ENCODE measurements at regions not wholly inside any gene's neighbourhood (a gene's known extent, or its start where the extent isn't known, plus 50 kb on each side); places are given as distances from the start of the nearest gene placed in this dataset.

DNA sequence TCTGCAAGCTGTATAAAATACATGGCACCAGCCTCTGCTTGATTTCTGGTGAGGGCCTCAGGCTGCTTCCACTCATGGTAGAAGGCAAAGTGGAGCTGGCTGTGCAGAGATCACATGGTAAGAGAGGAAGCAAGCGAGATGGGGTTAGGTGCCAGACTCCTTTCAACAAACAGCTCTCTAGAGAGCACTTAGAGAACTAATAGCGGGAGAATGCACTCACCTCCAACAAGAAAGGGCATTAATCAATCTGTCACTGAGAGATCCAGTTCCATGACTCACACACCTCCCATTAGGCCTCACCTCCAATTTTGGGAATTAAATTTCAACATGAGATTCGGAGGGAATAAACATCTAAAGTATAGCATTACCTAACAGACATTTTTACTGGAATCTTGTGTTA is 644.1 kb upstream of the ARRDC4 start:
- Histone ChIP-seq H3K9me3 (ENCODE audit: insufficient read depth, low read depth, low read length) (peaks cover 3% of the 10 kb centered on the region; the same call in 1 of the 2 replicates), H3K4me3 (ENCODE audit: low read length) (no peak overlapping the region), H3K27ac (ENCODE audit: low read length) (no peak overlapping the region), H3K9ac (ENCODE audit: low read depth, low read length) (no peak overlapping the region), H3K27me3 (ENCODE audit: insufficient read depth, low read length) (no peaks in the 10 kb centered on the region), H3K4me1 (ENCODE audit: insufficient read depth, low read length) (no peaks in the 10 kb centered on the region), H3K36me3 (ENCODE audit: insufficient read depth, low read depth, low read length) (no peaks in the 10 kb centered on the region)

DNA sequence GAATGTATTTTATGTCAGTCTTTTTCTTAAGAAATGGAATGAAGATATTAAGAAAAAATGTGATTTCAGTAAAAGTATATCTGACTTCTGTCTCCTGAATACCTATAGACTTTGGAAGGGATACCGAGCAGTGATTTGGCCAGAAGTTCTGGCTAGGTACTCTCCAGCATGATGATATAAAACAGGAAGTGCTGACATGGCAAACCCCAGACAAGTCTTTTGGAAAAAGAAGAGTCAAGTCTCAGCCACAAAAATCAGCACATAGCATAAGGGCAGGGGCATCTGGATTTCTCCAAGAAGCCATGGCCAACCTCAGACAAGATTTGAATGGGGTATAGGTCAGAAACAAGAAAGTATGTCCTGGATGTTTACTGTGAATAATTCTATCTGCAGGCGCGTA is 643.3 kb upstream of the ARRDC4 start:
- H3K27me3 ChIP-seq (ENCODE audit: insufficient read depth, low read length): no peaks in the 10 kb centered on the region
- H3K9me3 ChIP-seq (ENCODE audit: insufficient read depth, low read depth, low read length): peaks cover 3% of the 10 kb centered on the region; the same call in 1 of the 2 replicates
- H3K36me3 ChIP-seq (ENCODE audit: insufficient read depth, low read depth, low read length): no peaks in the 10 kb centered on the region
- H3K4me3 ChIP-seq (ENCODE audit: low read length): no peak overlapping the region
- H3K9ac ChIP-seq (ENCODE audit: low read depth, low read length): no peak overlapping the region
- no peak overlapping the region for H3K27ac ChIP-seq (ENCODE audit: low read length)
- H3K4me1 ChIP-seq (ENCODE audit: insufficient read depth, low read length): no peaks in the 10 kb centered on the region

DNA sequence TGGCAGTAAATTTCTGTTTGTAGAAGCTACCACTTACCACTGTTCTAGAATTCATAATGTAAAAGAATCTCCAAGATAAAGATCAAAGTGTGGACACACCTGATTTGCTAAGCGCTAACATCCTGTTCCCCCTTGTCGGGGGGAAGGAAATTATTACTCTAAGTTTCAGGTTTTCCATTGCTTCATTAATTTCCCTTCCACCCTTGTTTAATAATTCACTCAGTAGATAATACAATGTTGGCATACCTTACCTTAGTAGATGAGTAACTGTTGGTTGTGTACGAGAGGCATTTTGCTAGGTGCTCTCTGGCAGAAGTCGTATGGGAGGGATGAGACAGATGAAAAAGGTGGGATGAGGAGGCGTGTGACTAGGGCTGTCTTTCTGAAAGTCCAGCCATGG is 641.2 kb upstream of the ARRDC4 start:
- no peak overlapping the region for H3K4me3 ChIP-seq (ENCODE audit: low read length)
- no peak overlapping the region for H3K27ac ChIP-seq (ENCODE audit: low read length)
- no peaks in the 10 kb centered on the region for H3K27me3 ChIP-seq (ENCODE audit: insufficient read depth, low read length)
- H3K36me3 ChIP-seq (ENCODE audit: insufficient read depth, low read depth, low read length): no peaks in the 10 kb centered on the region
- no peaks in the 10 kb centered on the region for H3K4me1 ChIP-seq (ENCODE audit: insufficient read depth, low read length)
- peaks cover 3% of the 10 kb centered on the region; the same call in 1 of the 2 replicates for H3K9me3 ChIP-seq (ENCODE audit: insufficient read depth, low read depth, low read length)
- no peak overlapping the region for H3K9ac ChIP-seq (ENCODE audit: low read depth, low read length)

DNA sequence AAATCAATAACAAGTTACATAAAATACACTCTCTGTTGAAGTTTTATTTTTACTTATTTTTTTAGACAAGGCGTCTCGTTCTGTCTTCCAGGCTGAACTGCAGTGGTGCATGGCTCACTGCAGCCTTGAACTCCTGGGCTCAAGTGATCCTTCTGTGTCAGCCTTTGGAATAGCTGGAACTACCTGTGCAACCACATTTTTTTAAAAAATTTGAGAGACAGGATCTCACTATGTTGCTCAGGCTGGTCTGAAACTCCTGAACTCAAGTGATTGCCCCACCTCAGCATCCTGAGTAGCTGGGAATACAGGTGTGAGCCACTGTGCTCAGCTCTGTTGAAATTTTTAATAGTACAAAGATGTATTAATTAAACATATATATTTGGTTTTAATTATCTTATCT is 614.3 kb upstream of the ARRDC4 start:
- Histone ChIP-seq H3K9me3 (ENCODE audit: insufficient read depth, low read depth, low read length) (no peaks in the 10 kb centered on the region), H3K4me3 (ENCODE audit: low read length) (no peak overlapping the region), H3K36me3 (ENCODE audit: insufficient read depth, low read depth, low read length) (no peaks in the 10 kb centered on the region), H3K4me1 (ENCODE audit: insufficient read depth, low read length) (no peaks in the 10 kb centered on the region), H3K27me3 (ENCODE audit: insufficient read depth, low read length) (no peaks in the 10 kb centered on the region), H3K27ac (ENCODE audit: low read length) (no peak overlapping the region), H3K9ac (ENCODE audit: low read depth, low read length) (no peak overlapping the region)

DNA sequence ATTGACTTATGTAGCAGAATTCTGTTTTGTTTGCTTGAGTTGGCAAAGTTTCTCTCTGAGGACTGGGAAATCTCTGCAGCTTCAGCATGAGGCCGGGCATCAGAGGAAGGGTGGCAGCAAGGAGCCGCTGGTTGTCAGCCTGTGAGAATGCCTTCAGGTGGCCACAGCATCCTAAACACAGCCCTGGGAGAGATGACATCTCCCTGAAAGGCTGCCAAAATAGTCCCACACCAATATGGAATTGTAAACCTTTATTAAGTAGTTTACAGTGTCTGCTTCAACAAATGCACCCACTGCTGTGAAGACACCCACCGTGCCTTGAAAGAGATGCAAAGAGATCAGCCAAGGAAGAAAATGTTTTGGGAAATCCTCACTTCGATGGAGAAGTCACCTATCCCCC is 609.7 kb upstream of the ARRDC4 start:
- peaks cover 4% of the 10 kb centered on the region; the same call in 1 of the 2 replicates for H3K4me1 ChIP-seq (ENCODE audit: insufficient read depth, low read length)

DNA sequence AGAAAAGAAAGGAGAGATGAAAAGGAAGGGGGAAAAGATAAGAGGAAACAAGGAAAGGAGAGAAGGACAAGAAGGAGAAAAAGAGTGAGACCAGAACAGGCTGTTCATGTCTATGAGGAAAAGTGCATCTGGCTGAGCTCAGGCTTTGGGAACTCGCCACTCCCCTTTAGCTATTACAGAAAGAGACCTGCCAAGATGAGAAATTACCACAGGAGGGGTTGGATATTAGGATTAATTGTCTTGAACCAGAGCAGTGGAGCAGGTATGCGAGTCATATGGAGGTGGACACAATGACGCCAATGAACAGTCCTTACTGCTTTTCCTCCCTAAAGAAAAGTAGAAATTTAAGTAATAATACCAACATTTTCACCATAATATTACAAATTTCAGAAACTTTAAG is 577.0 kb upstream of the ARRDC4 start:
- no peaks in the 10 kb centered on the region for H3K27me3 ChIP-seq (ENCODE audit: insufficient read depth, low read length)
- no peaks in the 10 kb centered on the region for H3K36me3 ChIP-seq (ENCODE audit: insufficient read depth, low read depth, low read length)
- no peak overlapping the region for H3K9ac ChIP-seq (ENCODE audit: low read depth, low read length)
- H3K4me1 ChIP-seq (ENCODE audit: insufficient read depth, low read length): no peaks in the 10 kb centered on the region
- no peaks in the 10 kb centered on the region for H3K9me3 ChIP-seq (ENCODE audit: insufficient read depth, low read depth, low read length)
- no peak overlapping the region for H3K27ac ChIP-seq (ENCODE audit: low read length)
- H3K4me3 ChIP-seq (ENCODE audit: low read length): no peak overlapping the region

More for the DNA sequence above, 609.7 kb upstream of the ARRDC4 start:
- Histone ChIP-seq H3K27me3 (ENCODE audit: insufficient read depth, low read length) (no peaks in the 10 kb centered on the region), H3K27ac (ENCODE audit: low read length) (no peak overlapping the region), H3K9ac (ENCODE audit: low read depth, low read length) (no peak overlapping the region), H3K36me3 (ENCODE audit: insufficient read depth, low read depth, low read length) (no peaks in the 10 kb centered on the region), H3K9me3 (ENCODE audit: insufficient read depth, low read depth, low read length) (no peaks in the 10 kb centered on the region), H3K4me3 (ENCODE audit: low read length) (no peak overlapping the region)

DNA sequence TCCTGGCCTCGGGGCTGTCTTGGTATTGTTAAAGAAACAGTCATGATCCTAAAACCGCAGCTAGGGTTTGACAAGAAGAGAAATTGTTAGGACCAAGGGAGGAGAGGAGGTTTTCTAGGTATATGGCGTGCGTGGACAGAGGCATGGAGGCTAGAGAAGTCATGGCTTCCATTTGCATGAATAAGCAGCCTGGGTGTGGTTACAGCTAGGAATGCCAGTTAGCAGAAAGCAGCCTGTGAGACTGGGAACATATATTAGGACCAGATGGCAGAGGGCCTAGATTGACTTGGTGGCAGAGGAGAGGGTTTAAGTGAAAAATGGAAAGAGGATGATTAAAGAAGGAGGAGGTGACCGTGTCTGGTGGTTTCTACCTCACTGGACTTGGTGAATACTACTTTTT is 573.6 kb upstream of the ARRDC4 start:
- H3K4me1 ChIP-seq (ENCODE audit: insufficient read depth, low read length): no peaks in the 10 kb centered on the region
- H3K9me3 ChIP-seq (ENCODE audit: insufficient read depth, low read depth, low read length): no peaks in the 10 kb centered on the region
- H3K9ac ChIP-seq (ENCODE audit: low read depth, low read length): no peak overlapping the region
- H3K4me3 ChIP-seq (ENCODE audit: low read length): no peak overlapping the region
- H3K27me3 ChIP-seq (ENCODE audit: insufficient read depth, low read length): no peaks in the 10 kb centered on the region
- H3K36me3 ChIP-seq (ENCODE audit: insufficient read depth, low read depth, low read length): no peaks in the 10 kb centered on the region
- no peak overlapping the region for H3K27ac ChIP-seq (ENCODE audit: low read length)

DNA sequence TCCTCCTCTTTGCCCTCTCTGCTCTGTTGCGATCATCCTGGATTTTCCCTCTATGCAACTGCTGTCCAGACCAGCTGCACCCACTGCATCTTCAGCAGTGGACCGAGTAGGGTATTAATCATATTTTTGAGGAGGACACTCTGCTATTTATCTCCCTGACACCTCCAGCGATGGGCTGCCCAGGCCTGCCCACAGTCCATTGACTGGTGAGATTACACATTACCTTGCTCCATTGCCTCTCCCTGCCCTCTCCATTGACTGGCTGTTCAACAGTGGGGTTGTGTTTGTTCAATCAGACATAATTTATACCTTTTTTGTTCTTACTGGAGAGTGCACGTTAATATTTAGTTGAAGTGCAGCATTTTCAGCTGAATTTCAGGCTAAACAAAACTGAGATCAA is 559.3 kb upstream of the ARRDC4 start:
- Histone ChIP-seq H3K36me3 (ENCODE audit: insufficient read depth, low read depth, low read length) (no peaks in the 10 kb centered on the region), H3K27me3 (ENCODE audit: insufficient read depth, low read length) (no peaks in the 10 kb centered on the region), H3K9ac (ENCODE audit: low read depth, low read length) (no peak overlapping the region), H3K9me3 (ENCODE audit: insufficient read depth, low read depth, low read length) (no peaks in the 10 kb centered on the region), H3K4me3 (ENCODE audit: low read length) (no peak overlapping the region), H3K27ac (ENCODE audit: low read length) (no peak overlapping the region), H3K4me1 (ENCODE audit: insufficient read depth, low read length) (no peaks in the 10 kb centered on the region)

DNA sequence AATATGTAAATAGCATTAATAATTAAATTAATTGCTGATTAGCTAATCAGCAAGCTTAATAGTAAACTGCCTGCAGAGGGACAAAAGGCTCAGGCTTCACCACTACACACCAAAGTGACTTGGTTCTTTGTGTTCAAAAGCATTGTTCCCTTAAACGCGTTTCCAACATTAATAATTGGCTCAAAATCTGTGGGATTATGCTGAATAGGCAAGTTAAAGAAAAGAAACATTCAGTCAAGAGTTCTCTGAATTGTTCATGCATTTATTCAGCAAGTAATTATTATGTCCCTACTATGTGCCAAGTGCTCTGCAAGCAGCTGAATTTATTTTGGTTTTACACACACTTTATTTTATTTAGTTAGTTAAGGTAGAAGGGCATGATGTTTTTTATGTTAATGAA is 558.5 kb upstream of the ARRDC4 start:
- H3K36me3 ChIP-seq (ENCODE audit: insufficient read depth, low read depth, low read length): no peaks in the 10 kb centered on the region
- no peaks in the 10 kb centered on the region for H3K27me3 ChIP-seq (ENCODE audit: insufficient read depth, low read length)
- no peaks in the 10 kb centered on the region for H3K4me1 ChIP-seq (ENCODE audit: insufficient read depth, low read length)
- no peak overlapping the region for H3K27ac ChIP-seq (ENCODE audit: low read length)
- H3K9ac ChIP-seq (ENCODE audit: low read depth, low read length): no peak overlapping the region
- H3K9me3 ChIP-seq (ENCODE audit: insufficient read depth, low read depth, low read length): no peaks in the 10 kb centered on the region
- H3K4me3 ChIP-seq (ENCODE audit: low read length): no peak overlapping the region

DNA sequence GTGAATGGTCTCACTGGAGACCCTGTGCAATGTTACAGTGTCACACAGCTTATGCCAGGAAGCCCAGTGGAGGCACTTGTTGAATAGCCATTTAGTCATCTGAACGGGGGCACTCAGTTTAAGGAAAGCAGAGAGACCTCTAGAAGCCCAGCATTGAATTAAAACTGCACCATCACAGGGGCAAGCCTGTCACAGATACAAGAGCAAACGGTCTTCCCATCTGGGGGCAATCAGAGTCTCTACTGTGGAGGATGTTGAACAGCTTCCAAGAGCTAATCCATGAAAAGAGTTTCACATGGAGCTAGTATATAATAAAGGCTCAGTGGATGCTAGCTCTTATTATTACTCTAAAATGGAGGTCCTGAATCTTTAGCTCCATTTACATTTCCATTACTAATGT is 553.7 kb upstream of the ARRDC4 start:
- Histone ChIP-seq H3K27me3 (ENCODE audit: insufficient read depth, low read length) (no peaks in the 10 kb centered on the region), H3K9ac (ENCODE audit: low read depth, low read length) (no peak overlapping the region), H3K9me3 (ENCODE audit: insufficient read depth, low read depth, low read length) (no peaks in the 10 kb centered on the region)

DNA sequence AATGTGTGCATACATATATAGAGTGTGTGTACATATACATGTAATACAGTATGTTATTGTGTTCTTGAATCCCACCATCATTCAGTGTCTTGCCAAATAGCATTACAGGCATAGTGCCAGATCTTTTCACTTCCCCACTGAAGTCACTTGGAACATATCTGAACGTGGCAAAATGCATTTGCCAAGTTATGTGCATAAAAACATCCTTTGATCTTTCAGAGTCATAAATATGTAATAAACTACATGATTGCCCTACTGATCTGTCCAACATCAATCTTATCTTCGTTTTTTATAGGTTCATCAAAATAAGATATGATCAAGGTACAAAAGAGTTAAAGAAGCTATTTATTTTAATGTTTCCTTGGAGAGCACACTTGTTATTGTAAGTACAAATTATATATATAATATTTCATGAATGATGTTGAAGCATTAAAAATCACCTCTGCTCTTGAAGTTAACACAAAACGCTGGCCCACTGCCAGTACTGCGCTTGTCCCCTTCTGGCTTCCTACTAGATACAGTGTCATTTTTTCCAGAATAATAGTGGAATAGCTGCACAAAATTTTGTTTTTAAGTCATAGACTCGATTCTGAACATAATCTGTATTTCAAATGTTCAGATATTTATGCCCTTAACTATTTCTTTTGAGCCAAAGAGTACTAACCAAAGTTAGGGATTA is 549.5 kb upstream of the ARRDC4 start:
- H3K36me3 ChIP-seq (ENCODE audit: insufficient read depth, low read depth, low read length): no peaks in the 10 kb centered on the region
- H3K9ac ChIP-seq (ENCODE audit: low read depth, low read length): no peak overlapping the region
- H3K27me3 ChIP-seq (ENCODE audit: insufficient read depth, low read length): no peaks in the 10 kb centered on the region
- peaks cover 2% of the 10 kb centered on the region; the same call in 1 of the 2 replicates for H3K9me3 ChIP-seq (ENCODE audit: insufficient read depth, low read depth, low read length)
- H3K27ac ChIP-seq (ENCODE audit: low read length): no peak overlapping the region
- H3K4me1 ChIP-seq (ENCODE audit: insufficient read depth, low read length): no peaks in the 10 kb centered on the region
- no peak overlapping the region for H3K4me3 ChIP-seq (ENCODE audit: low read length)

More for the DNA sequence above, 553.7 kb upstream of the ARRDC4 start:
- Histone ChIP-seq H3K27ac (ENCODE audit: low read length) (no peak overlapping the region), H3K4me1 (ENCODE audit: insufficient read depth, low read length) (no peaks in the 10 kb centered on the region), H3K36me3 (ENCODE audit: insufficient read depth, low read depth, low read length) (no peaks in the 10 kb centered on the region), H3K4me3 (ENCODE audit: low read length) (no peak overlapping the region)

DNA sequence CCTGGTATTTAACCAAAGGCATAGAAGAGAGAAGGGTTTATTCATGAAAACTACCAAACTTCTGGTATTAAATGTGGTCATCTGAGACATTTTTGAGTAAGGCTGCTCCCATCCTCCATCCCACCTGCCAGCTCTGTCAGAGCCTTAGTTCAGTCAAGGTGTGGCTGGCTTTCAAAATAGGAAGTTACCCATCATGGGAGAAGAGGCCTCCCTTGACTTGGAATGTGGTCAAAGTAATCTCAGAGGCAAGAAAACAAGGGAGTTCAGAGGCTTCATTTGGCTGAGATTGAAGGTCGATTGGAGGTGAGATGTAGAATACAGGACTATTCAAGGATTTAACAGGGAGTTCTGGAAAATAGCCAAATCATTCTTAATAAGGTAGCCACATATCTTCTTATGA is 540.4 kb upstream of the ARRDC4 start:
- peaks cover 4% of the 10 kb centered on the region for H3K9me3 ChIP-seq (ENCODE audit: insufficient read depth, low read depth, low read length)
- H3K9ac ChIP-seq (ENCODE audit: low read depth, low read length): no peak overlapping the region
- no peak overlapping the region for H3K4me3 ChIP-seq (ENCODE audit: low read length)
- H3K4me1 ChIP-seq (ENCODE audit: insufficient read depth, low read length): no peaks in the 10 kb centered on the region
- no peaks in the 10 kb centered on the region for H3K36me3 ChIP-seq (ENCODE audit: insufficient read depth, low read depth, low read length)
- no peaks in the 10 kb centered on the region for H3K27me3 ChIP-seq (ENCODE audit: insufficient read depth, low read length)
- no peak overlapping the region for H3K27ac ChIP-seq (ENCODE audit: low read length)

Measured in iPS-20b (cell line).